GM19324 (cell line): ENCODE measurements at regions not wholly inside any gene's neighbourhood (a gene's known extent, or its start where the extent isn't known, plus 50 kb on each side); places are given as distances from the start of the nearest gene placed in this dataset.

ENCODE experiments used
- ATAC-seq: cut with Tn5 transposase; IDR thresholded peaks from one replicate; pipeline ENCODE4 v1.9.1; 2021; ENCODE audit warnings: mild to moderate bottlenecking, moderate library complexity; ENCODE audit not compliant: unreplicated experiment, low FRiP score

DNA sequence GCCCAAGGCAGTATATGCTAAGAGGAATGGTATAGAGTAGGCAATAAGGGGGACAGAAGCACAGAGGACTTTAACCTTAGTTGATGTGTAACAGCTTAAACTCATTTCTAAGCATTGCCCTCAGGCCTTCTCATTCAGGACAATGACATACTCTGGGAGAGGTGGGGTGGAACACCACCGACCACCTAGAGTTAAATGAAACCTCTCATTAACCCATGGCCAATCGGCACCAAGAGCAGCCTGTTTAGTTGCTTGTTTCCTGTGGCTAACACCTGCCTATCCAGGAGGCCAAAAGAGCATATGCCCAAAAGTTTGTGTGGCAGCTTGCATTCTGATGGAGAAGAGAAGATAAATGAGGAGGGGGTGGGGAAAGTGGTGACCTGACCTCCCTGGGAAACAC lies 50.0 kb downstream of the PABIR2 start:
- ATAC-seq = no peak

- no peak for ATAC-seq
These were observed 50.6 kb downstream of the PABIR2 start for GRCh38 chrX:134746410-134746785.

DNA sequence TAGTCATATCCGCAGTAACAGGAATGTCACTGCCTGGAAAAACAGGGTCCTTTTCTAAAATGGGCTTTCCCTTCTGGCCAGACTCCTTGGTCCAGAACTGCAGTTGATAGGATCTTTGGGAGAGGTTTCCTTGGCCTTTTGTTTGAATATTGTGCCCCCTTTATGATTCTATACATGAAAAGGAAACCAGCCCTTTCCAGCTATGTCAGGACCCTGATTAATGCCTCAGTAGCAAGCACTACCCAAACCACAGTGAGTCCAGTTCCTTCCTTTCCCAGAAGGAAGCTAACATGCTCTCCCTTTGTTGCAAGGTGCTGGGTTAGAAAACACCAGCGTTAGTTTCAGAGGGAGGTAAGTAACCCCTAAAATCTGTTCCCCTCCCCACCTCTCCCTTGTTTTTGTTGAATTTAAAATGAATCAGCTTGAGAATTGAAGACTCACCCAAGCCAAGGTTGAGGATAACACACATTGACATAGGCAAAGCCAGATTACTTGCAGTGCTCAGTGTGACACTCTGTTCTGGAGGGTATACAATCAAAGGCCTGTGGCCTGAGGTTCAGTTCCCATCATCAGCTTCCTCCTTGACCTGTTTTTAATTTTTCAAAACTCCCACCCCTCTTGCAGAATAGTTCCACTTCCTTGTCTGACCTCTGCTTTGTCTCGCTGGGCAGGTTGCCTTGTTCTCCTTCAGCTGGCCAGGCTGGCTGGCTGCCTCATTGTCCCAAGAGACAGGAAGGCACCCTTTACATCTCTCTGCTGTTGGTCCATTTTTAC lies 51.2 kb downstream of the PABIR2 start:
- ATAC-seq = no peak

- ATAC-seq = no peak
These were observed 53.9 kb downstream of the PABIR2 start for GRCh38 chrX:134743091-134743490.

DNA sequence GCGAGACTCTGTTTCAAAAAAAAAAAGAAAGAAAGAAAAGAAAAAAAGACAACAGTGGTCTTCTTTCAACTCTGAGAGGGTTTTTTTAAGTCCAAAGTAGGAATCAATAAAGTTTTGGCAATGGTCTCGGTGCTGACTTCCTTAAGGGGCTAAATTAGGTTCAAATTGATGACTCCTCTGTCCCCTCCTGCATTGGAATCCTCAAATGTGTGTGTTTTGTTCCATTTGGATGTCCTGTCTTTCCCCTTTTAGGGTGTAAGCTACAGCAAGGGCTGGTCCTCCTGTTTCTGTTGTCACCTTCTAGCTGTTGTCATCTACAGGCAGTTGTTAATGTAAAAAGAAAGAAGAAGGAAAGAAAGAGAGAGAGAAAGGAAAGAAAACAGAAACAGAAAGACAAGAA lies 54.4 kb downstream of the PABIR2 start:
- ATAC-seq = no peak

DNA sequence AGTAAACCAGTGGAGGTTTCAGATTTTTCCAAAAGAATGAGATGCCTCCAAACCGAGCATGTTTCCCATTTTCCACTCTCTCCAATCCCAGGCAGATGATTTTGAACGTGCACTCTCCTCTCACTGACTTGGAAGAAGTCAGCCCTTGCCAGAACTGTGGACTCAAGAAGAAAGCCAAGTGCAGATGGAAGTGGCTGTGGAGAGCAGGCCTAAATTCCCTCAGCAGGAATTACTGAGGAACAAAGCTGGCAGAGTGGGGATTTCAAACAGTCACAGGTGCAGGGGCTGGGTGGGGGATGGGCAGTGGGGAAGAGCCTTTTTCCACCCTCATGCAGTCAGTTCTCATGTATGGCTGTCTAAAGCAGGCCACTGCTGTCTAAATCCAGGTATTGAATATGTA lies 55.3 kb downstream of the PABIR2 start:
- no peak for ATAC-seq

- no peak for ATAC-seq
These were observed 57.8 kb downstream of the PABIR2 start for GRCh38 chrX:134738986-134739740.

- ATAC-seq = no peak
These were observed 58.6 kb downstream of the PABIR2 start for GRCh38 chrX:134738445-134738844.

DNA sequence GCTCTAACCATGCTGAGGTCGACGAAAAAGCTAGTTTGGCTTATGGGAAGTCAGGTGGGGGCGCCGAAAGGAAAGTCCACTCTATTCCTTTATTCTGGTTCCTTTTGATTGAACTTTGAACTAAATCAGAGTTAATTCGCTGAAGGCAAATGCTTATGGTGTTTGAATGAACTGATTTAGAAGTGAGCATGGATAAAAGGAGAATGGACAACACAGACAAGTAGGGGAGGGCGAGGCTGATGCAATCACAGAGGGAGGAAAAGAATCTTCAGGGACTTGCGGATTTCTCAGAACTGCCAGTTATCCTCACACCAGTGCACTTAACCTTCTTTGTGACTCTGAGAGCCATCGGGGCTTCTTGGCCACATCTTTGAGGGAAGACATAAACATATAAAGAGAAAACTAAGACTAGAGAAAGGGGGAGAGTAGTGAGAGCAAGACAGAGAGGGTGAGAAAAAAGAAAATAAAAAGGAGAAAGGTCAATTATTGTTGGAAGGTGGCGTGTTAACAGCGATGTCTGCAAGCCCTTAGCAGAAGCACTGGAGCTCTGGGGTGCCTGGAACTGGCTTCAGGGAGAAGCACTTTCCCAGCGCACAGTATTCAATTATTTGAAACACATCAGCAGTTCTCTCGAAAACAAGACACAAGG lies 59.2 kb downstream of the PABIR2 start:
- no peak for ATAC-seq

DNA sequence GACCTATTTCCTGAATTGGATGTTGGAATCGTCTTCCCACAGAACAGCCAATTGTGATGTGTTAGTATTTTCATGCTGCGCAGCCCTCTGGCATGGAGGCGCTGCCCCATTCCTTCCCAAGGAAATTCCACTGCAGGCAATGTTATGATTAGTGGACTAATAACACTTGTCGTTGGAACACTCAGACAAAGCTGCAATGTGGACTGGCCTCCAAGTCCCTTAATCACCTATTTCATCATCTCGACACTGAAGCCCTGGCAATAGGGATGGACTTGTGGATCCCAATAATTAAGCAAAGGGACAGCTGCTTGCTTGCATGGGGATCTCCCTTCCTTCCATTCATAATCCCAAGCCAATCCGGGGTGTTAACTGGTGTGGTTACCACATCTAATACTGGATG lies 59.9 kb downstream of the PABIR2 start:
- no peak for ATAC-seq

DNA sequence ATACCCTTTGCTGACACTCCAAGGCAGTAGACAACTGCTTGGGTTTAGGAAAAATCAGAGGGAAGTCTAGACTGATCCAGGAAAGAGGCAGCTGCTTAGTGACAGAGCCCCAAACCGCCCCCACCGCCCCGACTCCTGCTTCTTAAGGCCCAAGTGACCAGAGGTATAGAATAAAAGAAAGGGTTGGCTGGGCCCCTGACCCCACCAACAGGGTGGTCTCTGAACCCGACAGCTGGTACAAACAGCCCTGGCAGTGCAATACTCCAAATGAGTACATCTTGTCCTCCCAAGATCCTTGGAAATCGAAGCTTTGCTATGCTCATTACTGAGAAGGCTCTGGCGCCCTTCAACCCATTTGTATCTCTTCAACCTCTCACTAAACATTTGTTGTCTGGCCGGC lies 60.6 kb downstream of the PABIR2 start:
- ATAC-seq = no peak

- no peak for ATAC-seq
These were observed 62.0 kb downstream of the PABIR2 start for GRCh38 chrX:134735015-134735414.

DNA sequence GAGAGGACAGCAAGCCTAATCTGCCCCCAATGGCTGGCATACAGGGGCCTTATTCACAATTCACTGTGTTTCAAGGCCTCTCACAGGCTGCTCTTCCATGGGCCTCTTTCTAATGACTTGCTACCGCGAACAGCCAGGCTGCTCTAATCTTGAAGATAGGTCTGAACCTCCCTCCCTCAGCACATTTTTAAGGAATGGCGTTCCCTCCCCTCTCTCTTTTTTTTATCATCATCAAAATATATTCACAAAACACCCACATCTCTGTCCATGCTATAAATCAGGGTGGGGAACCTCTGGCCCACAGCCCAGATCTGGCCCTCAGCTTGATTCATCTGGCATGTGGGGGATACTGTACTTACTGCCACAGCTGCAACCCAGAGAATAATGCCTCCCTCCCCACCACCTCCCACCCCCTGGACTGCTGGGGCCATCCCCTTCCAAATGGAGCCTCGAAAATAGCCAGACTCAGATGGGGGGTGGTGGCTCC lies 62.5 kb downstream of the PABIR2 start:
- no peak for ATAC-seq

GRCh38 chrX:134733591-134733990 lies 63.4 kb downstream of the PABIR2 start:
- no peak for ATAC-seq

- ATAC-seq = no peak
These were observed 64.3 kb downstream of the PABIR2 start for GRCh38 chrX:134732676-134733075.

DNA sequence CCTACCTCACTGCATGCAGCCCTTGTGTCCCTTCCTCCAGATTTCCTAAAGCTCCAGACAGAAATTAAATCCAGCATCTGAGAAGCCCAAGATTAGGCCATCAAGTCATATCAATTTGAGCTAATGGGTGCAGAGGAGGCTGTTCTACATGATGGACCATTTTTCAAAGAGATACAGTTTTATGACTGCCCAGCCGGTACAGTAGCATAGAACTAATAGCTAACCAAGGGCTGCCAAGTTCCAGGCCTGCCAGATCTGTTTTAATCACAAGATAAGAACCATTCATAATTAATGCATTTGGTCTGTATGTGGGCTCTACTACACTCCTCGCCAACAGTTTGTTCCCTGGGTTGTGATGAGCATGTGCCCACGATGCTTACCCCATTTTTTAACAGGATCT lies 64.9 kb downstream of the PABIR2 start:
- ATAC-seq = no peak

DNA sequence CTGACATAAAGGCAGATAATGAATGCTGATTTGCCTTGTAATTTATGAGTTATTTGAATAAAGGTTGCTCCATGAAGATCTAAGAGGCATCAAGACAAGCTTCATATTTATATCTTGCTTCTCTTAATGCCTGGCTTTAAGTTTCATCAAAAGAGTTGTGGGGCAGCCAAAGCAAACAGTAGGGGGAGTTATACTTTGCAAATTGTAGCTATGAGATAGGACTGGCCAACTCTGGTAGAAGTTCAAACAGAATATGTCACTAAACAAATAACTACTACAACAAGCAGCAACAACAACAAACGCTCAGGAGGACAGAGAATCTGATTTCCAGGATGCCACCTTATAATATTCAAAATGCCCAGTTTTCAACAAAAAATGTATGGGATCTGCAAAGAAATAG lies 69.1 kb upstream of the PLAC1 start:
- no peak for ATAC-seq

DNA sequence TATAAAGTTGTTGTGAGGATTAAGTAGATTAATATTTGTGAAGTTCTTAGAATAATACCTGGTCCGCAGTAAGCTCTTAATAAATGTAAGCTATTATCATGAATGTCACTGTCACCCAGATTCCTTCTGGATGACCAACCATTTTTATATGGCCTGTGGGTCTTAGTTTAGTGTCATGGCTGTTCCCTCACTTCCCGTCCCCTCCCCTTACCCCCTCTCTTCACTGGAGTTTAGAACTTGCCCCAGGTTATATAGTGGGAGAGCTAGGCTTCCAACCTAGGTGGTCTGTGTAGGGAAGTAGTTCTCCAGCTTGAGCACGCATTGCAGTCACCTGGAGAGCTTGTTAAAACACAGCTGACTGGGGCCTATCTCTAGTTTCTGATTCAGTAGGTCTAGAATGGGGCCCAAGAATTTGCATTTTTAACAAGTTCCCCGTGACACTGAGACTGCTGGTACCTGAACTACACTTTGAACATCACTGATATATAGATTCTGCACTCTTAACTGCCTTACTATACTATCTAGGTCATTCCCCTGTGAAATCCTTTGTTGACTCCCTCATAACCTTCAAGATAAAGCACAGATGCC lies 66.9 kb upstream of the PLAC1 start:
- ATAC-seq = no peak

- no peak for ATAC-seq
These were observed 63.7 kb upstream of the PLAC1 start for GRCh38 chrX:134721766-134722532.

- ATAC-seq = peak; percentile 74
These were observed 60.7 kb upstream of the PLAC1 start for GRCh38 chrX:134718966-134719317.
